ENCODE measurements at regions not wholly inside any gene's neighbourhood (a gene's known extent, or its start where the extent isn't known, plus 50 kb on each side); places are given as distances from the start of the nearest gene placed in this dataset.

GRCh38 chr1:34697818-34698217 is 57.0 kb upstream of the GJB5 start:
- no peak overlapping the region for H3K14ac ChIP-seq (ENCODE audit: insufficient read depth, low read length)
- no peak overlapping the region for H3K18ac ChIP-seq (ENCODE audit: insufficient read length, low read depth, low read length)
- H3T11ph ChIP-seq (ENCODE audit: low read length): no peak overlapping the region
- no peaks in the 10 kb centered on the region for H3K9me3 ChIP-seq (ENCODE audit: control insufficient read depth, low read depth, low read length)
- DNase-seq: no peak
- no peak overlapping the region for H4K8ac ChIP-seq (replicated peaks; ENCODE audit: insufficient read length, low read depth, low read length)
- H3K4me1 Mint-ChIP-seq: no peaks in the 10 kb centered on the region
- no peak overlapping the region for H2AFZ ChIP-seq (ENCODE audit: low read length)
- TF ChIP-seq CTCF (conservative IDR thresholded peaks at IDR 0.05): no peak
- H3K4ac ChIP-seq (ENCODE audit: low read depth, low read length): no peak overlapping the region
- no peak overlapping the region for H2BK12ac ChIP-seq (ENCODE audit: insufficient read length, low read depth, low read length)
- no peak overlapping the region for H3K23ac ChIP-seq (ENCODE audit: insufficient read length, low read depth, low read length)
- no peaks in the 10 kb centered on the region for H4K20me1 ChIP-seq (ENCODE audit: control insufficient read depth, insufficient read depth, insufficient read length)
- peaks cover 19% of the 10 kb centered on the region for H3K27me3 Mint-ChIP-seq (ENCODE audit: low read depth)
- H3K23me2 ChIP-seq (ENCODE audit: insufficient read length, low read depth, low read length, poor library complexity, severe bottlenecking): no peaks in the 10 kb centered on the region
- no peak overlapping the region for H3K4me3 Mint-ChIP-seq
- no peaks in the 10 kb centered on the region for H3K4me1 ChIP-seq (ENCODE audit: insufficient read depth, low read length)
- H4K5ac ChIP-seq (ENCODE audit: insufficient read length, low read depth, low read length): no peak overlapping the region
- H2BK120ac ChIP-seq (ENCODE audit: low read depth, low read length, poor library complexity, severe bottlenecking): no peak overlapping the region
- H3K27ac Mint-ChIP-seq: no peak overlapping the region
- no peak overlapping the region for H3K27ac ChIP-seq (ENCODE audit: insufficient read length, low read depth, low read length)
- H2BK15ac ChIP-seq (ENCODE audit: low read depth, low read length): no peak overlapping the region
- H2AK5ac ChIP-seq (ENCODE audit: insufficient read length, low read length): no peak overlapping the region
- no peaks in the 10 kb centered on the region; a peak in 1 of 5 replicates for H3K9me3 Mint-ChIP-seq
- H3K36me3 Mint-ChIP-seq (ENCODE audit: insufficient read depth in 1 of 3, low read depth in 3 of 3): no peaks in the 10 kb centered on the region
- H3K79me2 ChIP-seq (ENCODE audit: insufficient read depth, low read length): no peaks in the 10 kb centered on the region
- no peak overlapping the region for H3K4me2 ChIP-seq (ENCODE audit: insufficient read depth, insufficient read length, low read length)
- no peak overlapping the region for H3K9ac ChIP-seq (ENCODE audit: extremely low read depth, insufficient read length, low read length)
- no peaks in the 10 kb centered on the region for H3K79me1 ChIP-seq (ENCODE audit: insufficient read depth, low read depth, low read length, poor library complexity, severe bottlenecking)
- WGBS (ENCODE audit: extremely low coverage, insufficient read length, low lambda C conversion rate): no CpG with 5 or more reads among the region's 4 CpGs
- H2BK20ac ChIP-seq (ENCODE audit: low read depth, low read length, poor library complexity, severe bottlenecking): no peak overlapping the region
- H2BK5ac ChIP-seq (ENCODE audit: insufficient read length, low read length): no peak overlapping the region
- H4K91ac ChIP-seq (ENCODE audit: insufficient read length, low read depth, low read length): no peak overlapping the region
- H3K56ac ChIP-seq (ENCODE audit: insufficient read length, low read depth, low read length): no peak overlapping the region
- H3K27me3 ChIP-seq (ENCODE audit: insufficient read depth, low read length): no peaks in the 10 kb centered on the region; the same call in 1 of the 2 replicates

Data from H9 (cell line).